Natural killer cell treated with Interleukin-12 subunit alpha and Interleukin-12 subunit beta and Interleukin-15 and Interleukin-18, amount 100 ng/mL, for 72 hours (primary cell): ENCODE measurements at regions not wholly inside any gene's neighbourhood (a gene's known extent, or its start where the extent isn't known, plus 50 kb on each side); places are given as distances from the start of the nearest gene placed in this dataset.

ENCODE experiments used
- ATAC-seq, 2 donors: fragments of 150-1000 bp; cut with Tn5 transposase in 1 of 2; sonication (Bioruptor Pico), chemical (Tn5 transposase) in 1 of 2; 2 replicates each; pipeline ENCODE4 v1.10.0; 2021
- DNase-seq: peaks from one replicate; pipeline ENCODE4 v3.0.0; 2022; ENCODE audit warnings: low spot score
- H3K27ac Mint-ChIP-seq, 2 donors: 1 replicate in 1 of 2; 2 replicates in 1 of 2; pipeline ENCODE4 v1.8.0; 2022; ENCODE audit warnings: mixed read lengths in 2 of 2, mild to moderate bottlenecking in 1 of 2, moderate library complexity in 1 of 2
- H3K27me3 Mint-ChIP-seq, 2 donors: 1 replicate in 1 of 2; 2 replicates in 1 of 2; pipeline ENCODE4 v1.8.0; 2022; ENCODE audit warnings: mixed read lengths in 2 of 2
- H3K36me3 Mint-ChIP-seq: one replicate; pipeline ENCODE4 v1.8.0; 2022; ENCODE audit warnings: mixed read lengths
- H3K4me1 Mint-ChIP-seq, 2 donors: 1 replicate in 1 of 2; 2 replicates in 1 of 2; pipeline ENCODE4 v1.8.0; 2022; ENCODE audit warnings: low read depth in 2 of 2, mixed read lengths in 2 of 2, mild to moderate bottlenecking in 1 of 2
- H3K4me3 Mint-ChIP-seq: one replicate; pipeline ENCODE4 v1.8.0; 2022; ENCODE audit warnings: mixed read lengths
- H3K9me3 Mint-ChIP-seq: 2 replicates; pipeline ENCODE4 v1.8.0; 2022; ENCODE audit warnings: mixed read lengths

GRCh38 chr15:70200511-70201424, 103.1 kb upstream of the TLE3 start:
- Mint-ChIP-seq H3K4me1 (no peaks in the 10 kb centered on the region), H3K36me3 (no peaks in the 10 kb centered on the region), H3K27ac (no peak overlapping the region), H3K4me3 (no peak overlapping the region), H3K9me3 (no peaks in the 10 kb centered on the region), H3K27me3 (peaks cover 21 to 37% of the 10 kb centered on the region in 2 donors)
- ATAC-seq (no peak), DNase-seq (no peak)

- Mint-ChIP-seq H3K36me3 (no peaks in the 10 kb centered on the region), H3K4me3 (no peak overlapping the region), H3K27ac (no peak overlapping the region), H3K9me3 (no peaks in the 10 kb centered on the region), H3K4me1 (no peaks in the 10 kb centered on the region), H3K27me3 (peaks cover 15 to 32% of the 10 kb centered on the region in 2 donors)
- no peak for DNase-seq
- no peak for ATAC-seq
Measured at GRCh38 chr15:70199540-70200410, 102.1 kb upstream of the TLE3 start.

- peaks cover 15 to 32% of the 10 kb centered on the region in 2 donors for H3K27me3 Mint-ChIP-seq
- H3K4me3 Mint-ChIP-seq: no peak overlapping the region
Measured at GRCh38 chr15:70199124-70199482, 101.4 kb upstream of the TLE3 start.

GRCh38 chr15:70198441-70199123, 100.9 kb upstream of the TLE3 start:
- Mint-ChIP-seq H3K9me3 (no peaks in the 10 kb centered on the region), H3K4me1 (no peaks in the 10 kb centered on the region), H3K27ac (no peak overlapping the region), H3K4me3 (no peak overlapping the region), H3K27me3 (peaks cover 15 to 31% of the 10 kb centered on the region in 2 donors), H3K36me3 (no peaks in the 10 kb centered on the region)
- DNase-seq (no peak), ATAC-seq (no peak)

More at GRCh38 chr15:70199124-70199482, 101.4 kb upstream of the TLE3 start:
- no peak for DNase-seq
- Mint-ChIP-seq H3K9me3 (no peaks in the 10 kb centered on the region), H3K4me1 (no peaks in the 10 kb centered on the region), H3K27ac (no peak overlapping the region), H3K36me3 (no peaks in the 10 kb centered on the region)
- no peak for ATAC-seq

- H3K4me3 Mint-ChIP-seq: no peak overlapping the region
- peaks cover 15 to 36% of the 10 kb centered on the region in 2 donors for H3K27me3 Mint-ChIP-seq
- ATAC-seq (no peak), DNase-seq (no peak)
- H3K4me1 Mint-ChIP-seq: no peaks in the 10 kb centered on the region
- H3K9me3 Mint-ChIP-seq: no peaks in the 10 kb centered on the region
- no peaks in the 10 kb centered on the region for H3K36me3 Mint-ChIP-seq
- no peak overlapping the region for H3K27ac Mint-ChIP-seq
Measured at GRCh38 chr15:70197945-70198361, 100.2 kb upstream of the TLE3 start.

- peaks cover 14 to 35% of the 10 kb centered on the region in 2 donors for H3K27me3 Mint-ChIP-seq
- no peaks in the 10 kb centered on the region for H3K36me3 Mint-ChIP-seq
- no peak overlapping the region for H3K27ac Mint-ChIP-seq
- H3K4me3 Mint-ChIP-seq: no peak overlapping the region
- no peaks in the 10 kb centered on the region for H3K9me3 Mint-ChIP-seq
- no peak for DNase-seq
- H3K4me1 Mint-ChIP-seq: no peaks in the 10 kb centered on the region
- no peak for ATAC-seq
Measured at GRCh38 chr15:70197318-70197944, 99.7 kb upstream of the TLE3 start.

- H3K4me3 Mint-ChIP-seq: no peak overlapping the region
- H3K27me3 Mint-ChIP-seq: peaks cover 15 to 38% of the 10 kb centered on the region in 2 donors
- ATAC-seq (peak; percentile 18 to 40), DNase-seq (no peak)
- H3K36me3 Mint-ChIP-seq: peaks cover 5% of the 10 kb centered on the region
- H3K4me1 Mint-ChIP-seq: no peaks in the 10 kb centered on the region
- H3K9me3 Mint-ChIP-seq: no peaks in the 10 kb centered on the region
- H3K27ac Mint-ChIP-seq: no peak overlapping the region
Measured at GRCh38 chr15:70196372-70197316, 98.9 kb upstream of the TLE3 start.

GRCh38 chr15:70195587-70196305, 98.0 kb upstream of the TLE3 start:
- H3K4me3 Mint-ChIP-seq: no peak overlapping the region
- no peaks in the 10 kb centered on the region for H3K9me3 Mint-ChIP-seq
- DNase-seq (no peak), ATAC-seq (no peak)
- H3K27ac Mint-ChIP-seq: no peak overlapping the region
- peaks cover 5% of the 10 kb centered on the region for H3K36me3 Mint-ChIP-seq
- no peaks in the 10 kb centered on the region for H3K4me1 Mint-ChIP-seq
- H3K27me3 Mint-ChIP-seq: peaks cover 15 to 38% of the 10 kb centered on the region in 2 donors

- H3K4me3 Mint-ChIP-seq: no peak overlapping the region
- DNase-seq (no peak), ATAC-seq (no peak)
- H3K9me3 Mint-ChIP-seq: no peaks in the 10 kb centered on the region
- H3K27ac Mint-ChIP-seq: no peak overlapping the region
- peaks cover 5% of the 10 kb centered on the region for H3K36me3 Mint-ChIP-seq
- no peaks in the 10 kb centered on the region for H3K4me1 Mint-ChIP-seq
- H3K27me3 Mint-ChIP-seq: peaks cover 15 to 36% of the 10 kb centered on the region in 2 donors
Measured at GRCh38 chr15:70195171-70195570, 97.5 kb upstream of the TLE3 start.

- H3K9me3 Mint-ChIP-seq: no peaks in the 10 kb centered on the region
Measured at GRCh38 chr15:70194266-70194665, 96.5 kb upstream of the TLE3 start.

GRCh38 chr15:70193734-70194133, 96.0 kb upstream of the TLE3 start:
- no peak overlapping the region for H3K4me3 Mint-ChIP-seq
- peaks cover 5% of the 10 kb centered on the region for H3K36me3 Mint-ChIP-seq
- no peaks in the 10 kb centered on the region for H3K9me3 Mint-ChIP-seq
- ATAC-seq: no peak
- H3K27ac Mint-ChIP-seq: no peak overlapping the region
- no peak for DNase-seq
- peaks cover 20 to 36% of the 10 kb centered on the region in 2 donors for H3K27me3 Mint-ChIP-seq
- no peaks in the 10 kb centered on the region for H3K4me1 Mint-ChIP-seq

More at GRCh38 chr15:70194266-70194665, 96.5 kb upstream of the TLE3 start:
- ATAC-seq: no peak
- Mint-ChIP-seq H3K27me3 (peaks cover 15 to 36% of the 10 kb centered on the region in 2 donors), H3K36me3 (peaks cover 5% of the 10 kb centered on the region), H3K4me1 (no peaks in the 10 kb centered on the region), H3K27ac (no peak overlapping the region), H3K4me3 (no peak overlapping the region)
- no peak for DNase-seq

- H3K36me3 Mint-ChIP-seq: peaks cover 5% of the 10 kb centered on the region
- H3K9me3 Mint-ChIP-seq: no peaks in the 10 kb centered on the region
- no peak for ATAC-seq
- no peak overlapping the region for H3K4me3 Mint-ChIP-seq
- no peaks in the 10 kb centered on the region for H3K4me1 Mint-ChIP-seq
- H3K27ac Mint-ChIP-seq: no peak overlapping the region
- peak; percentile 58 for DNase-seq
- peaks cover 15 to 34% of the 10 kb centered on the region in 2 donors for H3K27me3 Mint-ChIP-seq
Measured at GRCh38 chr15:70192490-70192889, 94.8 kb upstream of the TLE3 start.
